PC-9 (cell line): ENCODE measurements at regions not wholly inside any gene's neighbourhood (a gene's known extent, or its start where the extent isn't known, plus 50 kb on each side); places are given as distances from the start of the nearest gene placed in this dataset.

Experiments used
- BruUV-seq: library from RNA; stranded (reverse); fragments of 400-500 nt; replicated peaks from 2 replicates; lab custom pipeline; 2021; lab: Mats Ljungman, UMichigan
- CTCF ChIA-PET: fragments of 300-600 bp; sonication (Branson Sonifier 250); formaldehyde crosslinking; loops from one replicate; lab custom pipeline; 2022; ENCODE audit warnings: antibody characterized with exemption; lab: Charles Lee
- POLR2A ChIA-PET: fragments of 300-600 bp; sonication (Branson Sonifier 250); formaldehyde crosslinking; loops from one replicate; lab custom pipeline; 2022; ENCODE audit warnings: antibody characterized with exemption; ENCODE audit not compliant: unreplicated experiment; lab: Charles Lee
- DNase-seq, 2 experiments: peaks; one replicate each; pipeline versions ENCODE4 v3.0.0 to v3.0.0-alpha.2; 2015 to 2022; ENCODE audit warnings: mixed read lengths in 1 of 2
- H2AFZ ChIP-seq: fragments of 200-600 bp; sonication (generic); 2 replicates; pipeline ENCODE4 v1.8.1; 2017; ENCODE audit warnings: antibody characterized with exemption
- H3F3A ChIP-seq: fragments of 200-600 bp; sonication (generic); 2 replicates; pipeline ENCODE4 v1.8.1; 2017; ENCODE audit warnings: antibody characterized with exemption, mild to moderate bottlenecking, low read depth; ENCODE audit not compliant: insufficient read depth
- H3K27ac ChIP-seq: fragments of 200-600 bp; sonication (generic); 2 replicates; pipeline ENCODE4 v1.6.1; 2016; ENCODE audit warnings: mixed run types
- H3K27me3 ChIP-seq: fragments of 200-600 bp; sonication (generic); 2 replicates; pipeline ENCODE4 v1.6.1; 2016; ENCODE audit warnings: low read depth, mixed run types; ENCODE audit not compliant: insufficient read depth
- H3K36me3 ChIP-seq: fragments of 200-600 bp; sonication (generic); 2 replicates; pipeline ENCODE4 v1.6.1; 2016; ENCODE audit warnings: low read depth, mixed run types
- H3K4me1 ChIP-seq: fragments of 200-600 bp; sonication (generic); replicated peaks from 2 replicates; pipeline ENCODE4 v1.6.1; 2016; ENCODE audit warnings: mixed run types; ENCODE audit not compliant: insufficient read depth
- H3K4me2 ChIP-seq: fragments of 200-600 bp; sonication (generic); 2 replicates; pipeline ENCODE4 v1.6.1; 2017; ENCODE audit warnings: mixed run types
- H3K4me3 ChIP-seq: fragments of 200-600 bp; sonication (generic); 2 replicates; pipeline ENCODE4 v1.6.1; 2016; ENCODE audit warnings: mixed run types
- H3K79me2 ChIP-seq: fragments of 200-600 bp; sonication (generic); 2 replicates; pipeline ENCODE4 v1.6.1; 2017; ENCODE audit warnings: low read depth, mixed run types
- H3K9me2 ChIP-seq: fragments of 200-600 bp; sonication (generic); 2 replicates; pipeline ENCODE4 v1.8.1; 2017; ENCODE audit warnings: mild to moderate bottlenecking; ENCODE audit not compliant: insufficient read depth
- H3K9me3 ChIP-seq: fragments of 200-600 bp; sonication (generic); 2 replicates; pipeline ENCODE4 v1.8.1; 2016; ENCODE audit warnings: low read depth; ENCODE audit not compliant: insufficient read depth
- H4K20me1 ChIP-seq: fragments of 200-600 bp; sonication (generic); 2 replicates; pipeline ENCODE4 v1.8.1; 2017; ENCODE audit not compliant: insufficient read depth
- EZH2 ChIP-seq: fragments of 200-600 bp; sonication (generic); IDR thresholded peaks from 2 replicates; pipeline ENCODE4 v1.8.0; 2017; ENCODE audit warnings: antibody characterized with exemption, low read depth
- intact Hi-C: fragments of 100-400 bp; cut with micrococcal nuclease; formaldehyde crosslinking; loops from one replicate; pipeline ENCODE4 v1.10.0; 2022; ENCODE audit not compliant: unreplicated experiment
- TF ChIP-seq, protein P1 (sequence below): fragments of 200-600 bp; sonication (generic); conservative IDR thresholded peaks from 2 replicates; pipeline ENCODE4 v1.6.1; 2017; ENCODE audit warnings: mixed run types, antibody characterized with exemption, mild to moderate bottlenecking, moderate library complexity

DNA sequence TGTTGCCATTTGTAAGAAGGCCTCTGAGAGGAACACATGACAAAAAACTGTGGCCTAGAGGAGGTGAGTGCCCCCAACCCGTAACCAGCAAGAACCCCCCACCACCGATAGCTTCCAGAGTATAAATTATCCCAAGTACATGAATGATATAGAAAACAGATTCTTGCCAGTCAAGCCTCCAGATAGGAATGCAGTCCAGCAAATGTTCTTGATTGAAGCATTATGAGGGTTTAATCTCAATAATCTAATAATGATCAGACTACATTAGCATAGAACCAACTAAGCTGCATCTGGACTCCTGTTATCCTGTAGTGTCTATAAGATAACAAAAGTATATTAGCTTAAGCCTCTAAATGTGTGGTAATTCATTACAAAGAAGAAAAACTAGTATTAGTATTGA, 908.9 kb upstream of the ATXN8OS start:
- DNase-seq: no peak
- no peaks in the 10 kb centered on the region for H3K4me1 ChIP-seq
- H3K4me2 ChIP-seq: no peak overlapping the region
- TF ChIP-seq, protein P1, sequence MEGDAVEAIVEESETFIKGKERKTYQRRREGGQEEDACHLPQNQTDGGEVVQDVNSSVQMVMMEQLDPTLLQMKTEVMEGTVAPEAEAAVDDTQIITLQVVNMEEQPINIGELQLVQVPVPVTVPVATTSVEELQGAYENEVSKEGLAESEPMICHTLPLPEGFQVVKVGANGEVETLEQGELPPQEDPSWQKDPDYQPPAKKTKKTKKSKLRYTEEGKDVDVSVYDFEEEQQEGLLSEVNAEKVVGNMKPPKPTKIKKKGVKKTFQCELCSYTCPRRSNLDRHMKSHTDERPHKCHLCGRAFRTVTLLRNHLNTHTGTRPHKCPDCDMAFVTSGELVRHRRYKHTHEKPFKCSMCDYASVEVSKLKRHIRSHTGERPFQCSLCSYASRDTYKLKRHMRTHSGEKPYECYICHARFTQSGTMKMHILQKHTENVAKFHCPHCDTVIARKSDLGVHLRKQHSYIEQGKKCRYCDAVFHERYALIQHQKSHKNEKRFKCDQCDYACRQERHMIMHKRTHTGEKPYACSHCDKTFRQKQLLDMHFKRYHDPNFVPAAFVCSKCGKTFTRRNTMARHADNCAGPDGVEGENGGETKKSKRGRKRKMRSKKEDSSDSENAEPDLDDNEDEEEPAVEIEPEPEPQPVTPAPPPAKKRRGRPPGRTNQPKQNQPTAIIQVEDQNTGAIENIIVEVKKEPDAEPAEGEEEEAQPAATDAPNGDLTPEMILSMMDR: no peak
- TF ChIP-seq EZH2: no peak
- intact Hi-C loops: no loop called here
- no peaks in the 10 kb centered on the region for H3K79me2 ChIP-seq
- H3K9me2 ChIP-seq: no peaks in the 10 kb centered on the region
- no peak overlapping the region for H3K27ac ChIP-seq
- POLR2A ChIA-PET: no interaction called here
- no peaks in the 10 kb centered on the region for H3K36me3 ChIP-seq
- CTCF ChIA-PET: no interaction called here
- no peak overlapping the region for H2AFZ ChIP-seq
- H4K20me1 ChIP-seq: no peaks in the 10 kb centered on the region
- no peaks in the 10 kb centered on the region for H3K9me3 ChIP-seq
- H3K4me3 ChIP-seq: no peak overlapping the region
- no peaks in the 10 kb centered on the region for H3K27me3 ChIP-seq
- no TSS peak for BruUV-seq
- no peaks in the 10 kb centered on the region for H3F3A ChIP-seq

DNA sequence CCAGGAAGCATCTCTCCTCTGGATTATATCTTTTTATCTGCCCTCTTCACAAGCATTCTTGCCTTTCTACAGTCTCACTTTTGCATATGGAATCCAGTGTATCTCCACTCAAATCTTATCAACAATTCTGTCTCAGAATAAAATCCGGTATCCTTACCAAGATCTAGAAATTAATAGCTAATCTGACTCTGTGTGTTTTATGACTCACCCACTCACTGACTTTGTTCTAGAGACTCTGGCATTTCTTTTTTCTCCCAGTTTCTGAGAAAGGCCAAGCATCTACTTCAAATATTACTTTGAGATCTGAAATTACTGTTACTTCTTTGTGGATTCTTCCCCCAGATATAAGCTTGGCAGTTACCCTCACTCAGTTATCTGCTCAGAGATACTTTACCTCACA, 913.5 kb upstream of the ATXN8OS start:
- no peak overlapping the region for H3K27ac ChIP-seq
- no peak for TF ChIP-seq EZH2
- TF ChIP-seq, protein P1: no peak
- no peak overlapping the region for H2AFZ ChIP-seq
- H3K9me3 ChIP-seq: no peaks in the 10 kb centered on the region
- no peak overlapping the region for H3K4me3 ChIP-seq
- intact Hi-C loops: no loop called here
- no peaks in the 10 kb centered on the region for H3K9me2 ChIP-seq
- H3K4me2 ChIP-seq: no peak overlapping the region
- H4K20me1 ChIP-seq: no peaks in the 10 kb centered on the region; the same call in 1 of the 2 replicates
- ChIA-PET POLR2A (no interaction called here), CTCF (no interaction called here)
- no peaks in the 10 kb centered on the region for H3K4me1 ChIP-seq
- H3F3A ChIP-seq: no peaks in the 10 kb centered on the region
- no TSS peak for BruUV-seq
- DNase-seq: no peak
- no peaks in the 10 kb centered on the region for H3K36me3 ChIP-seq
- no peaks in the 10 kb centered on the region for H3K79me2 ChIP-seq
- H3K27me3 ChIP-seq: no peaks in the 10 kb centered on the region

DNA sequence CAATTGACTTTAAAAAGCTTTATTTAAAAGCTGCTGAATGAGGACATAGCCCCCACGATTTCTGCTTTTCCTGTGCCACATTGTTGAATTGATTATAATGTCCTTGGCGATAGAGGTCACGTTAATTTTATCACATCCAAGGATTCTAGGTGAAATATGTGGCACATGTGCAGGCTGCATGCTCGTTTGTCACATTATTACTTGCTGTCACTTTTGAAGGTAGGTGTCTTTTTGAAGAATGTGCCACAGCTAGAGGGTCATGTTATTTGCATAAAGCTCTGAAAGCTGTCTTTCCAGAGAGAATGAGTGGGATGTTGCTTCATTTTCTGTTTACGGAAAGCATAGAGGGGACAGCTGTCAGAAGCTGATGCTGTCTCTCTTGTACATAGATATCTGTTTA, 927.6 kb upstream of the ATXN8OS start:
- Histone ChIP-seq H2AFZ (no peak overlapping the region), H3K27me3 (no peaks in the 10 kb centered on the region), H3K36me3 (no peaks in the 10 kb centered on the region), H3K4me2 (no peak overlapping the region), H4K20me1 (no peaks in the 10 kb centered on the region), H3K4me1 (no peaks in the 10 kb centered on the region), H3K4me3 (no peak overlapping the region), H3F3A (no peaks in the 10 kb centered on the region), H3K9me2 (no peaks in the 10 kb centered on the region; the same call in 1 of the 2 replicates), H3K27ac (no peak overlapping the region), H3K9me3 (no peaks in the 10 kb centered on the region), H3K79me2 (no peaks in the 10 kb centered on the region)
- ChIA-PET CTCF (no interaction called here), POLR2A (no interaction called here)
- no peak for TF ChIP-seq EZH2
- TF ChIP-seq, protein P1: no peak
- no peak for DNase-seq
- intact Hi-C loops: no loop called here
- BruUV-seq: no TSS peak
